ENCODE measurements at regions not wholly inside any gene's neighbourhood (a gene's known extent, or its start where the extent isn't known, plus 50 kb on each side); places are given as distances from the start of the nearest gene placed in this dataset.

- TF ChIP-seq EZH2 (IDR thresholded peaks at IDR 0.05; ENCODE audit: borderline replicate concordance, low read length) = no peak
- no peak for TF ChIP-seq CTCF (conservative IDR thresholded peaks at IDR 0.05 in 1 of 2, IDR thresholded peaks at IDR 0.05 in 1 of 2; ENCODE audit: extremely low read depth in 1 of 2, insufficient read depth in 1 of 2, low read depth in 1 of 2, low read length in 2 of 2)
Measured at GRCh38 chr6:27757307-27757706, 154.9 kb downstream of the OR2B2 start.
